22Rv1 (cell line): ENCODE measurements at regions not wholly inside any gene's neighbourhood (a gene's known extent, or its start where the extent isn't known, plus 50 kb on each side); places are given as distances from the start of the nearest gene placed in this dataset.

ENCODE experiments used
- H3K27ac ChIP-seq: fragments of 450-650 bp; 2 replicates; pipeline ENCODE4 v1.5.1; 2017
- CTCF ChIP-seq: fragments of 450-650 bp; IDR thresholded peaks from 2 replicates; pipeline ENCODE4 v1.5.1; 2017; ENCODE audit warnings: mild to moderate bottlenecking
- ZFX ChIP-seq: fragments of 450-650 bp; IDR thresholded peaks from 2 replicates; pipeline ENCODE4 v1.6.1; 2017; ENCODE audit warnings: antibody characterized with exemption, borderline replicate concordance

- TF ChIP-seq ZFX: no peak
- TF ChIP-seq CTCF: no peak
- H3K27ac ChIP-seq: no peak overlapping the region
Observed at GRCh38 chr5:142461028-142461590, 136.3 kb upstream of the SPRY4 start.

DNA sequence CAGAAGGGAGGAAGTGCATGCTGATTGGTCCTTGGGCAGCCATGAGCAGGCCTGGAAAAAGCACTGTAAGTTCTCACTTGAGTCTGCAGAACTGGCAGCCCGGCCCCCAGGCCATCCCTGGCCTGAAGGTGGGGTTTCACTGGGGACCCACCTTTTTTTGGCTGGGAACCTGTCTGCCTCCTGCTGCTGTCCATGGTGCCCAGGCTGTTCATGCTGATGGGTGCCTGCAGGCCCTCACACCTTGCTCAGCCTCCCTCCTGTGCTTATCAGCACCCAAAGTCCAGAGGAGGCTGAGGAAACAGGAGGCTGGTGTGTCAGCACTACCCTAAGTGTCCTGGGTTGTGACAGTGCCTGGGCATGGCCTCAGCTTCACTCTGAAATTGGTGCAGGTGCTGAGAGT is 134.4 kb upstream of the SPRY4 start:
- no peak overlapping the region for H3K27ac ChIP-seq
- no peak for TF ChIP-seq CTCF

DNA sequence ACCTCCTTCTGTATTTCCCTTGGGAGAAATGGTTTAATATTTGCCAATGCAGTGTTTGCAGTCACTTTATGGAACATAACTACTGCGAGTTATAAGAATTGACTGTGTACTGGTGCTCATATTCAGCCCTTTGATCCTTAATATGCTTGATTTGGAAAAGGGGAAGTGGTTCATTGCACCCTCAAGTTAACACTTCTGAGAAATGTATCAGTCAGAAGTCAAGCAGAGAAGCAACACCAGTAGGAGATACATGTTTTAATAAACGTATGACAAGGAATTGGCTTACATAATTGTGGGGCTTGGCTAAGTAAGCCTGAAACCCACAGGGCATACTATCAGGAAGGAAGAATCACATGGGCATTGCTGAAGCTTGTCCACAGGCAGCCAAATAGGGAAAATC is 131.0 kb upstream of the SPRY4 start:
- H3K27ac ChIP-seq: no peak overlapping the region

DNA sequence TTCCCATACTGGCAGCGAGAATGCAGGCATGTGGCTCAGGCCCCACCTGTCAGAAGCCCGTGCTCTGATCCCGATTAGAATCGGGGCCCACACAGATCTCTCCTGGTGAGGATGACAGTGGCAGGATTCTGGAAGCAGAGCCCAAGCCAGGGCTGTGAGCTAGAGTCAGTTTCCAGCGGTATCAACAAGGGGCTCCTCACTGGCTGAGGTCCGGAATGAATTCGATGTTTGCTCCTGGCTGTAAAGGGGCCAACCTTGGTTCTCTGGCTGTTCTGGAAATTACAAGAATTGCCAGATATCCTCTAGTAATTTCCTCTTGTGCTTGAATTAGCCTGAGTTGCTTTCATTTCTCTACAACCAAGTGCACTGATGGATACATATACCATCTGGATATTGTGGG is 129.1 kb upstream of the SPRY4 start:
- no peak for TF ChIP-seq CTCF
- no peak for TF ChIP-seq ZFX
- H3K27ac ChIP-seq: no peak overlapping the region

More for the DNA sequence above, 131.0 kb upstream of the SPRY4 start:
- TF ChIP-seq ZFX: no peak

GRCh38 chr5:142450419-142450818 is 125.6 kb upstream of the SPRY4 start:
- no peak overlapping the region for H3K27ac ChIP-seq
- TF ChIP-seq ZFX (no peak), CTCF (no peak)

DNA sequence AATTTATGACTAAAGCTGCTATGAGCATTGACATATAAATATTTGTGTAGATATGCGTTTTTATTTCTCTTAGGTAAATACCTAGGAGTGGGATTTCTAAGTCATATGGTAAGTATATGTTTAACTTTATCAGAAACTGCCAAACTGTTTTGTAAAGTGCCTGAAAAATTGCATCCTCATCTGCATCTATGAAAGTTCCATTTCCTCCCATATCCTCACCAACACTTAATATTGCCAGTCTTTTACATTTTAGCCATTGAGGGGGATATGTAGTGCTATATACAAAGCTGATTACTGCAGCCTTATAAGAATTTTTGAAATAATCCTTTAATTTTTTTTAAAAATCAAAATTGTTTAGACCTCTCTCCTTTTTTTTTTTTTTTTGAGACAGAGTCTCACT is 123.1 kb upstream of the SPRY4 start:
- no peak overlapping the region for H3K27ac ChIP-seq
- TF ChIP-seq ZFX: no peak
- TF ChIP-seq CTCF: no peak

- TF ChIP-seq CTCF (no peak), ZFX (no peak)
- H3K27ac ChIP-seq: no peak overlapping the region
Observed at GRCh38 chr5:142446960-142447279, 122.1 kb upstream of the SPRY4 start.

GRCh38 chr5:142446131-142446959 is 121.5 kb upstream of the SPRY4 start:
- H3K27ac ChIP-seq: no peak overlapping the region
- TF ChIP-seq ZFX: no peak
- TF ChIP-seq CTCF: no peak
